H9 (cell line): ENCODE measurements at regions not wholly inside any gene's neighbourhood (a gene's known extent, or its start where the extent isn't known, plus 50 kb on each side); places are given as distances from the start of the nearest gene placed in this dataset.

Experiments used
- DNase-seq: peaks from one replicate; pipeline ENCODE4 v3.0.0-alpha.2; 2017
- H2AFZ ChIP-seq: one replicate; pipeline ENCODE4 v1.6.1; 2013; ENCODE audit warnings: mild to moderate bottlenecking, low read length, control low read depth, moderate library complexity
- H2AK5ac ChIP-seq: 2 replicates; pipeline ENCODE4 v1.6.1; 2013; ENCODE audit warnings: low read length, control low read depth, mixed read lengths; ENCODE audit not compliant: insufficient read length
- H2BK120ac ChIP-seq: one replicate; pipeline ENCODE4 v1.6.1; 2013; ENCODE audit warnings: low read depth, mild to moderate bottlenecking, low read length, control low read depth, inconsistent platforms; ENCODE audit not compliant: poor library complexity, severe bottlenecking
- H2BK12ac ChIP-seq: 2 replicates; pipeline ENCODE4 v1.6.1; 2013; ENCODE audit warnings: low read length, control low read depth, mixed read lengths, low read depth; ENCODE audit not compliant: insufficient read length
- H2BK15ac ChIP-seq: 2 replicates; pipeline ENCODE4 v1.6.1; 2013; ENCODE audit warnings: low read depth, low read length, control low read depth
- H2BK20ac ChIP-seq: one replicate; pipeline ENCODE4 v1.6.1; 2013; ENCODE audit warnings: low read depth, mild to moderate bottlenecking, low read length, control low read depth, inconsistent platforms; ENCODE audit not compliant: poor library complexity, severe bottlenecking
- H2BK5ac ChIP-seq: 2 replicates; pipeline ENCODE4 v1.6.1; 2013; ENCODE audit warnings: low read length, control low read depth, mixed read lengths; ENCODE audit not compliant: insufficient read length
- H3K14ac ChIP-seq: 2 replicates; pipeline ENCODE4 v1.6.1; 2013; ENCODE audit warnings: low read length, control low read depth; ENCODE audit not compliant: insufficient read depth
- H3K18ac ChIP-seq: 2 replicates; pipeline ENCODE4 v1.6.1; 2013; ENCODE audit warnings: low read depth, mild to moderate bottlenecking, mixed read lengths, low read length, control low read depth; ENCODE audit not compliant: insufficient read length
- H3K23ac ChIP-seq: 2 replicates; pipeline ENCODE4 v1.6.1; 2013; ENCODE audit warnings: low read length, control low read depth, mixed read lengths, low read depth; ENCODE audit not compliant: insufficient read length
- H3K23me2 ChIP-seq: 2 replicates; pipeline ENCODE4 v1.6.1; 2013; ENCODE audit warnings: low read depth, mild to moderate bottlenecking, mixed read lengths, low read length, control low read depth; ENCODE audit not compliant: insufficient read length, poor library complexity, severe bottlenecking
- H3K27ac ChIP-seq: 2 replicates; pipeline ENCODE4 v1.5.1; 2013; ENCODE audit warnings: low read length, control low read depth, mixed read lengths, low read depth; ENCODE audit not compliant: insufficient read length
- H3K27me3 ChIP-seq: 2 replicates; pipeline ENCODE4 v1.6.1; 2013; ENCODE audit warnings: low read length, control low read depth, inconsistent platforms; ENCODE audit not compliant: insufficient read depth
- H3K4ac ChIP-seq: 2 replicates; pipeline ENCODE4 v1.6.1; 2013; ENCODE audit warnings: low read depth, mild to moderate bottlenecking, control low read depth, inconsistent platforms, low read length, moderate library complexity
- H3K4me1 ChIP-seq: 2 replicates; pipeline ENCODE4 v1.6.1; 2013; ENCODE audit warnings: low read length, control low read depth, inconsistent platforms; ENCODE audit not compliant: insufficient read depth
- H3K4me2 ChIP-seq: 2 replicates; pipeline ENCODE4 v1.6.1; 2013; ENCODE audit warnings: low read length, control low read depth, mixed read lengths; ENCODE audit not compliant: insufficient read length, insufficient read depth
- H3K56ac ChIP-seq: 2 replicates; pipeline ENCODE4 v1.6.1; 2013; ENCODE audit warnings: low read depth, mild to moderate bottlenecking, mixed read lengths, low read length, control low read depth; ENCODE audit not compliant: insufficient read length
- H3K79me1 ChIP-seq: 2 replicates; pipeline ENCODE4 v1.6.1; 2013; ENCODE audit warnings: low read depth, mild to moderate bottlenecking, moderate library complexity, low read length, control low read depth, inconsistent platforms; ENCODE audit not compliant: insufficient read depth, poor library complexity, severe bottlenecking
- H3K79me2 ChIP-seq: 2 replicates; pipeline ENCODE4 v1.6.1; 2013; ENCODE audit warnings: low read length, control low read depth, inconsistent platforms; ENCODE audit not compliant: insufficient read depth
- H3K9ac ChIP-seq: 2 replicates; pipeline ENCODE4 v1.6.1; 2013; ENCODE audit warnings: low read length, control low read depth, mixed read lengths; ENCODE audit not compliant: insufficient read length; ENCODE audit errors: extremely low read depth
- H3K9me3 ChIP-seq: one replicate; pipeline ENCODE4 v1.6.1; 2013; ENCODE audit warnings: low read depth, low read length, inconsistent platforms; ENCODE audit not compliant: control insufficient read depth
- H3T11ph ChIP-seq: one replicate; pipeline ENCODE4 v1.6.1; 2013; ENCODE audit warnings: mild to moderate bottlenecking, low read length, control low read depth, inconsistent platforms
- H4K20me1 ChIP-seq: one replicate; pipeline ENCODE4 v1.6.1; 2013; ENCODE audit not compliant: control insufficient read depth, insufficient read length, insufficient read depth
- H4K5ac ChIP-seq: 2 replicates; pipeline ENCODE4 v1.6.1; 2013; ENCODE audit warnings: low read depth, mild to moderate bottlenecking, mixed read lengths, low read length, control low read depth; ENCODE audit not compliant: insufficient read length
- H4K8ac ChIP-seq: replicated peaks from 2 replicates; pipeline ENCODE4 v1.6.1; 2013; ENCODE audit warnings: low read length, control low read depth, mixed read lengths, low read depth; ENCODE audit not compliant: insufficient read length
- H4K91ac ChIP-seq: 2 replicates; pipeline ENCODE4 v1.6.1; 2013; ENCODE audit warnings: low read depth, mild to moderate bottlenecking, moderate library complexity, mixed read lengths, low read length, control low read depth; ENCODE audit not compliant: insufficient read length
- H3K27ac Mint-ChIP-seq, 3 experiments: 2 replicates in 2 of 3; 3 replicates in 1 of 3; pipeline ENCODE4 v1.8.0; 2020 to 2021; ENCODE audit warnings: mixed read lengths in 3 of 3, mild to moderate bottlenecking in 1 of 3, moderate library complexity in 1 of 3
- H3K27me3 Mint-ChIP-seq: 2 replicates; pipeline ENCODE4 v1.8.0; 2021; ENCODE audit warnings: low read depth, mild to moderate bottlenecking, moderate library complexity, mixed read lengths
- H3K36me3 Mint-ChIP-seq, 3 experiments: 2 replicates in 2 of 3; 3 replicates in 1 of 3; pipeline ENCODE4 v1.8.0; 2020 to 2021; ENCODE audit warnings: low read depth in 3 of 3, mixed read lengths in 3 of 3; ENCODE audit not compliant: insufficient read depth in 1 of 3
- H3K4me1 Mint-ChIP-seq, 2 experiments: 2 replicates each; pipeline ENCODE4 v1.8.0; 2020; ENCODE audit warnings: mixed read lengths in 2 of 2
- H3K4me3 Mint-ChIP-seq, 2 experiments: 2 replicates in 1 of 2; 3 replicates in 1 of 2; pipeline ENCODE4 v1.8.0; 2020 to 2021; ENCODE audit warnings: mild to moderate bottlenecking in 2 of 2, mixed read lengths in 2 of 2, moderate library complexity in 1 of 2
- H3K9me3 Mint-ChIP-seq, 2 experiments: 2 replicates in 1 of 2; 3 replicates in 1 of 2; pipeline ENCODE4 v1.8.0; 2020; ENCODE audit warnings: mild to moderate bottlenecking in 2 of 2, mixed read lengths in 2 of 2, moderate library complexity in 1 of 2
- CTCF ChIP-seq: fragments of 200-600 bp; sonication (generic); conservative IDR thresholded peaks from 3 replicates; pipeline ENCODE4 v1.8.0; 2021; ENCODE audit warnings: antibody characterized with exemption, mild to moderate bottlenecking
- WGBS: extraction: QIAGEN DNeasy Blood & Tissue Kit; methylation state at CpG from one replicate; pipeline ENCODE4 v1.1.7; 2013; ENCODE audit warnings: missing lambda C conversion rate, low lambda C conversion rate, mixed read lengths; ENCODE audit not compliant: insufficient read length; ENCODE audit errors: extremely low coverage; 5-methylcytosine and 5-hydroxymethylcytosine counted together

- Histone ChIP-seq H2BK120ac (no peak overlapping the region), H2BK20ac (no peak overlapping the region), H3K27me3 (peaks cover 2% of the 10 kb centered on the region; the same call in 1 of the 2 replicates), H3K56ac (no peak overlapping the region), H3K14ac (no peak overlapping the region), H4K5ac (no peak overlapping the region), H2BK15ac (no peak overlapping the region), H3K79me1 (no peaks in the 10 kb centered on the region), H3K79me2 (no peaks in the 10 kb centered on the region), H4K8ac (no peak overlapping the region), H3K4me1 (no peaks in the 10 kb centered on the region), H3K4me2 (no peak overlapping the region), H3K4ac (no peak overlapping the region), H2AK5ac (no peak overlapping the region), H3K23me2 (no peaks in the 10 kb centered on the region), H3K27ac (no peak overlapping the region), H2AFZ (no peak overlapping the region), H3T11ph (no peak overlapping the region), H4K20me1 (no peaks in the 10 kb centered on the region), H3K9me3 (no peaks in the 10 kb centered on the region), H4K91ac (no peak overlapping the region), H3K9ac (no peak overlapping the region), H3K23ac (no peak overlapping the region), H2BK12ac (no peak overlapping the region), H2BK5ac (no peak overlapping the region), H3K18ac (no peak overlapping the region)
- Mint-ChIP-seq H3K9me3 (peaks cover 10% of the 10 kb centered on the region in 2 experiments), H3K4me3 (no peak overlapping the region), H3K27me3 (peaks cover 4% of the 10 kb centered on the region; the same call in 1 of the 2 replicates), H3K36me3 (peaks cover 0 to 10% (median 3%) of the 10 kb centered on the region in 3 experiments; a peak in 4 of 7 replicates), H3K4me1 (peaks cover 11 to 16% of the 10 kb centered on the region in 2 experiments), H3K27ac (no peak overlapping the region)
- no CpG with 5 or more reads among the region's 3 CpGs for WGBS
- TF ChIP-seq CTCF = no peak
- DNase-seq = no peak
Observed at GRCh38 chr2:118722976-118723375, 124.5 kb downstream of the EN1 start.
